KMS-11 (cell line): ENCODE measurements at regions not wholly inside any gene's neighbourhood (a gene's known extent, or its start where the extent isn't known, plus 50 kb on each side); places are given as distances from the start of the nearest gene placed in this dataset.

Source experiments
- H2AFZ ChIP-seq: fragments of 200-600 bp; sonication (generic); 2 replicates; pipeline ENCODE4 v1.6.1; 2016; ENCODE audit warnings: antibody characterized with exemption, mixed run types, low read depth
- H3K27ac ChIP-seq: fragments of 200-600 bp; sonication (generic); 2 replicates; pipeline ENCODE4 v1.6.1; 2016; ENCODE audit warnings: mild to moderate bottlenecking, mixed run types
- H3K27me3 ChIP-seq: fragments of 200-600 bp; sonication (generic); 2 replicates; pipeline ENCODE4 v1.6.1; 2017; ENCODE audit warnings: mild to moderate bottlenecking, low read depth, mixed run types, moderate library complexity; ENCODE audit not compliant: insufficient read depth
- H3K36me3 ChIP-seq: fragments of 200-600 bp; sonication (generic); 2 replicates; pipeline ENCODE4 v1.6.1; 2017; ENCODE audit warnings: mild to moderate bottlenecking, mixed run types; ENCODE audit not compliant: insufficient read depth
- H3K4me1 ChIP-seq: fragments of 200-600 bp; sonication (generic); 2 replicates; pipeline ENCODE4 v1.6.1; 2016; ENCODE audit warnings: mild to moderate bottlenecking, low read depth, mixed run types; ENCODE audit not compliant: poor library complexity, severe bottlenecking
- H3K4me2 ChIP-seq: fragments of 200-600 bp; sonication (generic); 2 replicates; pipeline ENCODE4 v1.7.0; 2016; ENCODE audit warnings: mild to moderate bottlenecking, mixed run types
- H3K4me3 ChIP-seq: fragments of 200-600 bp; sonication (generic); IDR thresholded peaks from 2 replicates; pipeline ENCODE4 v1.6.1; 2017; ENCODE audit warnings: low read depth, low read length, mixed read lengths; ENCODE audit not compliant: insufficient read depth
- H3K79me2 ChIP-seq: fragments of 200-600 bp; sonication (generic); 2 replicates; pipeline ENCODE4 v1.6.1; 2016; ENCODE audit warnings: low read depth, mixed run types; ENCODE audit not compliant: insufficient read depth
- H3K9ac ChIP-seq: fragments of 200-600 bp; sonication (generic); 2 replicates; pipeline ENCODE4 v1.6.1; 2016; ENCODE audit warnings: mild to moderate bottlenecking, mixed run types
- H4K20me1 ChIP-seq: fragments of 200-600 bp; sonication (generic); 2 replicates; pipeline ENCODE4 v1.6.1; 2016; ENCODE audit warnings: mild to moderate bottlenecking, mixed run types; ENCODE audit not compliant: insufficient read depth
- CTCF ChIP-seq: fragments of 200-600 bp; sonication (generic); conservative IDR thresholded peaks from 2 replicates; pipeline ENCODE4 v1.6.1; 2017; ENCODE audit warnings: low read depth, mild to moderate bottlenecking, antibody characterized with exemption, low read length, moderate library complexity, mixed read lengths

- Histone ChIP-seq H3K4me3 (no peak overlapping the region), H3K27me3 (no peaks in the 10 kb centered on the region), H3K9ac (no peak overlapping the region), H3K4me2 (no peak overlapping the region), H3K79me2 (no peaks in the 10 kb centered on the region), H3K4me1 (peaks cover 6% of the 10 kb centered on the region), H4K20me1 (no peaks in the 10 kb centered on the region), H2AFZ (no peak overlapping the region), H3K27ac (no peak overlapping the region), H3K36me3 (no peaks in the 10 kb centered on the region)
- TF ChIP-seq CTCF: no peak
Measured at GRCh38 chr6:14771016-14771415, 474.9 kb upstream of the JARID2 start.

DNA sequence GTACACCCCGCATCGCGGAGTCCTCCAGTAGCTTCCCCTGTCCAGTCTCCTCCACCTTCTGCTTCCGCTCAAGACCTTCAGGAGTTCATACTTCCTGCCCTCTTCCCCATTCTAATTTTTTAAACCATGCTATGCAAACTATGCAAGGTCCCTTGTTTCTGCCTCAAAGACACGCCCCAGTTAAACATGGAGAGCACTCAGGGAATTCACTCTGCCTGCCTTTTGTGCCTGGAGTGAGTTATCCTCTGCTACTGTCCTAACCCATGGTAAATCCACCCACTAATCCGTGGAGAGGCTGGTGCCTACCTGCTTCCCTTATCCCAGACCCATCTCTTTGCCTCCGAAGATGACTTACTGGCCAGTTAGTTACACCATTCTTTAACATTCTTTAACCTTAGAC, 473.7 kb upstream of the JARID2 start:
- no peak overlapping the region for H3K9ac ChIP-seq
- H3K4me2 ChIP-seq: no peak overlapping the region
- H3K27ac ChIP-seq: no peak overlapping the region
- H3K4me1 ChIP-seq: peaks cover 6% of the 10 kb centered on the region
- H3K27me3 ChIP-seq: no peaks in the 10 kb centered on the region
- TF ChIP-seq CTCF: no peak
- no peaks in the 10 kb centered on the region for H4K20me1 ChIP-seq
- no peaks in the 10 kb centered on the region for H3K79me2 ChIP-seq
- no peak overlapping the region for H2AFZ ChIP-seq
- no peaks in the 10 kb centered on the region for H3K36me3 ChIP-seq
- H3K4me3 ChIP-seq: no peak overlapping the region

DNA sequence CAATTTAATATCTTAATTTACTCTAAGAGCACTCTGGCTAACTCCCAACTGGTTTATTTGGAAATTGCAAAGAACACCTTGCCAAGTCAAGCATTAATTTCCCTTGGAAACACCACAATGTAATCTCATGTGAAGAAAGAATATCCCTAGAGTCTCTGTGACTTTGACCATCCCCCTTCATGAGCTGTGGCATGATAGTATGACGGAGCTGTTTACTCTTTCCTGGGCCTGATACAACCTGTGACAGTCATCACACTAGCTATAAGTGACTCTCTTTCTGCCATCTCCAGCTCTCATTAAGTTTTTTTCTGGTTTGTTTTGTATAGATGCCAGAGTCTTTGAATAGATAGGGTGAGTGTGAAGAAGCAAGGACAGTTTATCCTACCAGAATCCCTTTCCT, 470.3 kb upstream of the JARID2 start:
- Histone ChIP-seq H3K79me2 (no peaks in the 10 kb centered on the region), H2AFZ (no peak overlapping the region), H3K27ac (no peak overlapping the region), H3K36me3 (no peaks in the 10 kb centered on the region), H3K4me1 (no peaks in the 10 kb centered on the region), H3K4me2 (no peak overlapping the region), H4K20me1 (no peaks in the 10 kb centered on the region), H3K27me3 (no peaks in the 10 kb centered on the region), H3K4me3 (no peak overlapping the region), H3K9ac (no peak overlapping the region)
- TF ChIP-seq CTCF: no peak

GRCh38 chr6:14776307-14776706, 469.6 kb upstream of the JARID2 start:
- H3K9ac ChIP-seq: no peak overlapping the region
- H3K27ac ChIP-seq: no peak overlapping the region
- no peak overlapping the region for H3K4me2 ChIP-seq
- no peaks in the 10 kb centered on the region for H3K4me1 ChIP-seq
- no peaks in the 10 kb centered on the region for H3K27me3 ChIP-seq
- no peak overlapping the region for H2AFZ ChIP-seq
- H3K79me2 ChIP-seq: no peaks in the 10 kb centered on the region
- H3K4me3 ChIP-seq: no peak overlapping the region
- H3K36me3 ChIP-seq: no peaks in the 10 kb centered on the region
- H4K20me1 ChIP-seq: no peaks in the 10 kb centered on the region
- TF ChIP-seq CTCF: no peak
